DMS153 (cell line): ENCODE measurements at regions not wholly inside any gene's neighbourhood (a gene's known extent, or its start where the extent isn't known, plus 50 kb on each side); places are given as distances from the start of the nearest gene placed in this dataset.
"Not testable (repeated sequence)": the region's sequence is repeated elsewhere in the genome, so short reads cannot be mapped to it uniquely, and the experiment has no call there.

ENCODE experiments used
- DNase-seq: peaks from one replicate; lab custom pipeline; 2025; lab: John Stamatoyannopoulos, UW

DNA sequence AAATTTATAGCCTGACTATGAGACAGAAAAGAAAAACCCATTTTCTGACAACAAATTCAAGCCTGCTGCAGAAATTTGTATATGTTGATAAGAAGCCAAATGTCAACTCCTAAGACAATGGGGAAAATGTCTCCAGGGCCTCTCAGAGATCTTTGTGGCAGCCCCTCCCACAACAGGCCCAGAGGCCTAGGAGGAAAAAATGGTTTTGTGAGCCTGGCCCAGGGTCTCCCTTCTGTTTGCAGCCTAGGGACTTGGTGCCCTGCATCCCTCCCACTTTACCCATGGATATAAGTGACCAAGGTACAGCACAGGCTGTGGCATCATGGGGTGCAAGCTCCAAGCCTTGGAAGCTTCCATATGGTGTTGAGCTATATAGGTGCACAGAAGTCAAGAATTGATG lies 740.2 kb downstream of the SEMA5A start:
- no peak for DNase-seq

GRCh38 chr5:8807636-8808035 lies 738.2 kb downstream of the SEMA5A start:
- no peak for DNase-seq

- no peak for DNase-seq
Observed at GRCh38 chr5:8811581-8811980, 734.3 kb downstream of the SEMA5A start.

DNA sequence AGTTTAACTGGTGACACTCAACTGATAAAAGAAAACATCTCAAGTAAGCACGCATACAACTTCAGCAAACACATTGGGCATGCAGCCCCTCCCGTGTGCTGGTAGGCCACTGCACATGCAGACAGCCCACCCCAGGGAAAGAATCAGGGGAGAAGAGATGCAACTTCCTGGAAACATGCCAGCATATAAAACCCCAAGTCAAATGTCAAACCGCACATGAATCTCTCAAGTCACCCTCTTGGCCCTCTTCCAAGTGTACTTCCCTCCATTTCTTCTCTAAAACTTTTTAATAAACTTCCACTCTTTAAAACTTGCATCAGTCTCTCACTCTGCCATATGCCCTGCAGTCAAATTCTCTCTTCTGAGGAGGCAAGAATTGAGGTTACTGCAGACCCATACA lies 732.7 kb downstream of the SEMA5A start:
- no peak for DNase-seq

DNA sequence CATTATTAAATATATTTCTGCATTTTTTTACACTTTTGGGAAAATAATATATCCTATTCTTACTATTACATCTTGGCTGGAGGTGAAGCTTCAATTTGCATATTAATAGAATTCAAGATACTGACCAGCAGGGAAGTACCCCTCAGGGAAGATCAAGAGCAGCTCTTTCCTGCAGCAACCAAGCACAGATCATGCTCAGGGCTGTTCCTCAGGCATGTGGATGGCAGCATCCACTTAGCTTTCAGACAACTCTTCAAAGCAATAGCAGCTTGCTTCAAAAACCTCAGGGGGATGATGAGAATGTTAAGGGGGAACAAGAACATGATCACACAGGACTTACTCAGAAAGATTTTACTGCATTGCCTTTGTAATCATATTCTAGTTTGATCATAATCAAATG lies 731.8 kb downstream of the SEMA5A start:
- no peak for DNase-seq

DNA sequence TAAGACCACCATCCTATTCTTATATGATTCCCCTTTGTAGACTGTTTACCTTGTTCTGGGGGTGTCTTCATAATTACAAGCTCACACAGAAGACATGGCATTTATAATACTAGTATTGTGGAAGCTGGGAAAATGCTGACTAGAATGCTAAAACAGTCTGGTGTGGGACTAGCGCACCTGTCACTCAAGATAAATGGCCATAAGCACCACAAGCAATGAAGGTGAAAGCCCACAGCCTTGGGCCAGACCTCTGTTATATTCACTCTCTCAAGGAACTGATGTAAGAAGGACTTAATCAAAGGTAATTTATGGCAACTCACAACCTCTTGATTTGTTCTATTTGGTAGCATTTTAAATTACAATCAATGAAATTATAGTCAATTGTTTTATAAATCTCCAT lies 721.5 kb downstream of the SEMA5A start:
- no peak for DNase-seq

GRCh38 chr5:8825139-8825757 lies 720.6 kb downstream of the SEMA5A start:
- DNase-seq, result no peak

DNA sequence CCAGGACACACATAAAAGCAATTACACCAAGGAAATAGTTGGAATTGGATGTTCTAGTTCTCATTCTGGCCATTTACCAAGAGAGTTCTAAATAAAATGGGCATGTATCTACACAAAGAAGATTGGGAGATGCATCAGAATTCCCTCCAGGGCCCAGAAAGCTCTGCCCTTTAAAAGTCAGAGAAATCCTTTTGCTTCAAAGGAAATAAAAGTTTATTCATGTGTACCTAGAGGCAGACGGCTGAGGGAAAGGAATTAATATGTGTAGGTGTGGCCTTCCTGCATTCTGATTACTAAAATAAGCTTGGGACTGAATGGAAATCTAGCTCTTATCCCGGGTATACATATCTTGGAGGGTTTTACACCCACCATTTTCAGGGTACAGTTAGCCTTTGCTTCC lies 719.4 kb downstream of the SEMA5A start:
- no peak for DNase-seq

DNA sequence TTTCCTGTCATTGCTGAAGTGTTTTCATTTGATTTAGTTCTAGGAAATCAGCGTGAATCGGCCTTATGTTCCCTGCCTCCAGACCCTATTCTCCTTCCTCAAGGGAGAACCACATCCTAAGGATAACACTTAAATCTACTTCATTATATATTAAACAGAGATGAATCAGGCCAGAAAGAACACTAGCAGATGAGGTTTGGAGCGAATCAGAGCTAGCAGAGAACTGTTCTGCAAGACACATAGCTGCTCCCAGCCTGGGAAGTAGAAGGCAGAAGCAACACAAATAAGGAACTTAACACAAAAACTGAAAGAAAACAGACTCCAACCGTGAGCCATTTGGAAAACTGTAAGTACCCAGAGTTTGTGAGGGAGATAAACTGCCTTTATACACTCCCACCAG lies 718.2 kb downstream of the SEMA5A start:
- DNase-seq, result no peak

DNA sequence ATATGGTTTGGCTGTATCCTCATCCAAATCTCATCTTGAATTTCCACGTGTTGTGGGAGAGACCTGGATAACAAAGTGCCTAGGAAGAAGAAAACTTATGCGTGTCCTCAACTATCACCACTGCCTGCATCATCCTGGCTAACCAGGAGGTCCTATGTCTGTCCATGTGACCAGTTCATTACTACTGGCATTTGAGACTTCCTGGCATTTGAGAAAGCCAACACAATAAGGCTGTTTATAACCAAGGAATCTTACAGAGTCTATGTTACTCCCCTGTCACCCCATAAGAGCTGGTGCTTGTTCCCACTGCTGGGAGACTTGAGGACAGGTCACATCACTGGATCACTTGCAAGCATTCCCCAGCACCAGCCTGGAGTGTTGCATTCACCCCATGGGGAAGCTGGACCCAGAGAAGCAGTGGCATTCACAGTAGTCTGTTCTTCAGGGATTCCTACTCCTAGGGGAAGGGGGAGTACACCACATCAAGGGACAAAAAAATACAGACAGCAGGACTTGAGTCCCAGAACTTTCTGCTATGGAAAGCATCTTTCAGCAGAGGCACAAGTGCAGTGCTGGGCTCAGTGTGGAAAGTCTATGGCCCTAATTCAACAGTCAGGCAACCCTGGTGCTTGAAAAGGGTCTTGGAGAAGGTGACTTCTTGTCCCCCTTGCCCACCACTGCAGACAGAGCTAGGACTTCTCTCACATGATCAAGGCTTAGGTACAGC lies 717.1 kb downstream of the SEMA5A start:
- no peak for DNase-seq

DNA sequence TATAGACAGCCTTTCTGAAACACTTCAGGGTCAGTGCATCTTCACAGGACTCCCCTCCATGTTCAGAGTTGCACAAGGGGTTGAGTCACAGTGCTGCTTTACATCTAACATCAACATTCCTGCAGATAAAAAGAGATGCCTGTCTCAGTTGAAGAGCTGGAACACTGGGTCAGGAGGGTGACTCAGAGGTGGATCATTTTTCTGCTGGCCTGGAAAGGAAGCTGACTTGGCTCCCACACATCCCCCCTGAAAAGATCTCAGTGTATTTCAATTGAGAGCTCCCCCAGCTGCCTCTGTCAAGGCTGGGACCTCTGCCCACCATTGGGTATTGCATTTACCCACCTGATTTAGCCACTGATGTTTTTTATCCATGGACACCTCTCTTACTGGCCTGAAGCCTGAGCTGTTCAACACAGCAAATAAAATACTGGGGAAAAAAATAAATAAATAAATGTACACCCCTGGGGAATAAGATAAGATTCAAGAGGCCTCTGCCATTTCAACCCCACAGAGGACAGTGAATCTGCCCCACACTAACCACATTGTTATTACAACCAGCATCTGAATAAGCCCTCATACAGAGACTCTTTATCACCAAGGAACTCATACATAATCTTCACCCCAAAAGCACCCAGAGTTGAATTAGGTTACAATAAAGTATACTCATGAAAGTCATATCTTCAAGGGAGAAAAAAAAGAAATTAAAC lies 716.4 kb downstream of the SEMA5A start:
- no peak for DNase-seq

DNA sequence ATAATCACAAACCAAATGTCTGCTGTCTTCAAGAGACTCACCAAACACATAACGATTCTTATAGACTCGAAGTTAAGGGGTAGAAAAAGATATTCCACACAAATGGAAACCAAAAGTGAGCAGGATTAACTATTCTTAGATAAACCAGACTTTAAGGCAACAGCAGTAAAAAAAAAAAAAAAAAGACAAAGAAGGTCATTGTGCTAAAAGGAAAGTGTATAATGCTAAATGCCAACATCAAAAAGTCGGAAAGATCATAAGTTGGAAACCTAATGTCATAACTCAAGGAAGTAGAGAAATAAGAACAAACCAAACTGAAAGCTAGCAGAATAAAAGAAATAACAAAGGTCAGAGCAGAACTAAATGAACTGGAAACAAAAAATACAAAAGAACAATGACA lies 714.6 kb downstream of the SEMA5A start:
- no peak for DNase-seq

DNA sequence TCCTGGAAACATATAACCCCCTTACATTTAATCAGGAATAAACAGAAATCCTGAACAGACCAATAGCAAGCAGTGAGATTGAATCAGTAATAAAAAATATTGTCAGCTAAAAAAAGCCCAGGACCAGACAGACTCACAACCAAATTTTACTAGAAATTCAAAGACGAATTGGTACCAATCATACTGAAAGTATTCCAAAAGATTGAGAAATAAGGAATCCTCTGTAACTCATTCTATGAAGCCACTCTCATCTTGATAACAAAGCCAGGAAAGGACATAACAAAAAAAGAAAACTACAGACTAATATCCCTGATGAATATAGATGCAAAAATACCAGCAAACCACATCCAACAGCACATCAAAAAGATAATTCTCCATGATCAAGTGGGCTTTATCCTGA lies 714.0 kb downstream of the SEMA5A start:
- no peak for DNase-seq

- no peak for DNase-seq
Observed at GRCh38 chr5:8839361-8840055, 706.4 kb downstream of the SEMA5A start.

DNA sequence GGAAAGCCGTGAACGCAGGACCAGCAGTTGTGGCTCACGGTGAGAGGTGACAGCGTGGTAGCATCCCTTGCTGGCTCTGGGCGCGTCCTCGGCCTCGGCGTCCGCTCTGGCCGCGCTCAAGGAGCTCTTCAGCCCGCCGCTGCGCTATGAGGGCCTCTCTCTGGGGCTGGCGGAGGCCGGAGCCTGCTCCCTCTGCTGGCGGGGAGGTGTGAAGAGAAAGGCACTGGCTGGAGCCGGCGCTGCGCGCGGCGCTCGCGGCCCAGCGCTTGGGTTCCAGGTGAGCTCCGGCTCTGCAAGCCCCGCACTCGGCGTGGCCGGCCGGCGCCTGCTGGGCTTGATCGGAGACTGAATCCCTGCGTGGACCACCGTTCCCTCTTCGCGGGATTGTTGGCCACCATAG lies 705.6 kb downstream of the SEMA5A start:
- no peak for DNase-seq

DNA sequence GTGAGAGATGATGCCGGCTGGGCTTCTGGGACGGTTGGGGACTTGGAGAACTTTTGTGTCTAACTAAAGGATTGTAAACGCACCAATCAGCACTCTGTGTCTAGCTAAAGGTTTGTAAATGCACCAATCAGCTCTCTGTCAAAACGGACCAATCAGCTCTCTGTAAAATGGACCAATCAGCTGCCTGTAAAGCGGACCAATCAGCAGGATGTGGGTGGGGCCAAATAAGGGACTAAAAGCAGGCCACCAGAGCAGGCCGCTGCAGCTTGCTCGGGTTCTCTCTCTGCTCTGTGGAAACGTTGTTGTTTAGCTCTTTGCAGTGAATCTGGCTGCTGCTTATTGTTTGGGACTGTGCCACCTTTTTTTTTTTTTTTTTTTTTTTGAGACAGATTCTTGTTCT lies 705.1 kb downstream of the SEMA5A start:
- not testable (repeated sequence) for DNase-seq

DNA sequence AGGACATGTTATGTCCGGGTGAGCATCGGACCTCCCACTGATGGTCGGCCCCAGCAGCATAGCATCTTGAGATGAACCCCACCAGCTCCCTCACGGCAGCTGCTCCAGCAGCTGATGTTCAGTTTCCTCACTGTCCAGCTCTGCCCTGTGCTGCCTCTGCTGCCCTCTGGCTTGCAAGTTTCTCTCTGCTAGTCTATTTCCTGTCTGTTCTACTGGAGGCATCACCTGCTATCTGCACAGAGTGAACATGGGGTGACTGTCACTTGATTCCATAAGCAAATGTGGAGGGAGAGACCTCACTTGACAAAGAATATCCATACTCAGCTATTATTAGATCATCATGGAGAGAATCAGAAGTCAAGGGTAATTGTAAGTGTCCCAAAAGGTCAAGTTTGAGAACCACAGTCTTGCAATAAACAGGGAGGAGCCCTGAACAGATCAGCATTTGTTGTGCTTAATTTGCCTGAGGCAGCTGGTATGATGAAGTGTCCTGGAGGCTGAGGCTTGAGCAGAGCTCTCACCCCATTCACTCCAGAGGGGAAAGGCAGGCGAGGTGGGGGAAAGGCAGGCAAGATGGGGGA lies 702.8 kb downstream of the SEMA5A start:
- DNase-seq, result peak; percentile 59

- peak; percentile 26 for DNase-seq
Observed at GRCh38 chr5:8843771-8844170, 702.1 kb downstream of the SEMA5A start.

GRCh38 chr5:8844206-8844605 lies 701.7 kb downstream of the SEMA5A start:
- DNase-seq, result no peak

DNA sequence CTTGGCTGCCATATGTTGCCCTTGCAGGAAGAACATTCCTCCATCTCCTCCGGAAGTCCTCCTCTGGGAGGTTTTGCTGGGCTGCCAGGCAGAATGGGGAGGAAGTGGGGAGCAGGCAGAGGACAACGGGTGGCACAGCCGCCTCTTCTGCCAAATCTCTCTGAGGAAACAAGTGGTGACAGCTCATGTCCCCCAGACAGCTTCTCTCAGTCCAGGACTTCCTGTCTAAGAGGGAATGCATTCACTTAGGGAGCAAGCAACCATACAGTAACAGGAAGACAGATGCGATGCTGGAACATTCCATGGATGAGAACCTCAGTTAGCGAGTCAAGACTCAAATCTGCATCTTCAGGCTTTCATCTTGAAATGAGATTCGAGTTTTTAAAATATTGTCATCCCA lies 701.0 kb downstream of the SEMA5A start:
- DNase-seq, result no peak

GRCh38 chr5:8845296-8845695 lies 700.6 kb downstream of the SEMA5A start:
- no peak for DNase-seq

GRCh38 chr5:8848366-8848765 lies 697.5 kb downstream of the SEMA5A start:
- DNase-seq, result no peak
